ENCODE measurements at regions not wholly inside any gene's neighbourhood (a gene's known extent, or its start where the extent isn't known, plus 50 kb on each side); places are given as distances from the start of the nearest gene placed in this dataset.
"Not testable (repeated sequence)": the region's sequence is repeated elsewhere in the genome, so short reads cannot be mapped to it uniquely, and the experiment has no call there.

- Histone ChIP-seq H3K4me3 (replicated peaks; ENCODE audit: insufficient read depth, low read length) (no peak overlapping the region), H3K27ac (replicated peaks) (no peak overlapping the region), H3K27me3 (ENCODE audit: insufficient read depth, poor library complexity, severe bottlenecking) (no peaks in the 10 kb centered on the region)
- no peak for DNase-seq (ENCODE audit: low read depth in 1 of 2, low spot score in 1 of 2)
- TF ChIP-seq GABPA (IDR thresholded peaks at IDR 0.05; ENCODE audit: low read depth) (no peak), CTCF (IDR thresholded peaks at IDR 0.05; ENCODE audit: insufficient read depth, low read length) (no peak), POLR2AphosphoS5 (IDR thresholded peaks at IDR 0.05; ENCODE audit: low read depth) (no peak), REST (IDR thresholded peaks at IDR 0.05; ENCODE audit: insufficient replicate concordance, low read depth) (no peak), SPI1 (IDR thresholded peaks at IDR 0.05; ENCODE audit: borderline replicate concordance, low read depth) (no peak)
These were observed 148.8 kb upstream of the ATF7IP start for GRCh38 chr12:14216405-14217294.

GRCh38 chr12:14219156-14219555, 146.3 kb upstream of the ATF7IP start:
- Histone ChIP-seq H3K27me3 (ENCODE audit: insufficient read depth, poor library complexity, severe bottlenecking) (no peaks in the 10 kb centered on the region), H3K4me3 (replicated peaks; ENCODE audit: insufficient read depth, low read length) (no peak overlapping the region), H3K27ac (replicated peaks) (no peak overlapping the region)
- TF ChIP-seq POLR2AphosphoS5 (IDR thresholded peaks at IDR 0.05; ENCODE audit: low read depth): no peak
- no peak for TF ChIP-seq REST (IDR thresholded peaks at IDR 0.05; ENCODE audit: insufficient replicate concordance, low read depth)
- no peak for TF ChIP-seq GABPA (IDR thresholded peaks at IDR 0.05; ENCODE audit: low read depth)
- no peak for TF ChIP-seq CTCF (IDR thresholded peaks at IDR 0.05; ENCODE audit: insufficient read depth, low read length)
- TF ChIP-seq SPI1 (IDR thresholded peaks at IDR 0.05; ENCODE audit: borderline replicate concordance, low read depth): no peak
- no peak for DNase-seq (ENCODE audit: low read depth in 1 of 2, low spot score in 1 of 2)

GRCh38 chr12:14219670-14220069, 145.8 kb upstream of the ATF7IP start:
- H3K27me3 ChIP-seq (ENCODE audit: insufficient read depth, poor library complexity, severe bottlenecking); DNase-seq (ENCODE audit: low read depth in 1 of 2, low spot score in 1 of 2); H3K27ac ChIP-seq (replicated peaks); H3K4me3 ChIP-seq (replicated peaks; ENCODE audit: insufficient read depth, low read length): not testable (repeated sequence)

GRCh38 chr12:14225064-14225463, 140.4 kb upstream of the ATF7IP start:
- Histone ChIP-seq H3K4me3 (replicated peaks; ENCODE audit: insufficient read depth, low read length) (no peak overlapping the region), H3K27ac (replicated peaks) (no peak overlapping the region), H3K27me3 (ENCODE audit: insufficient read depth, poor library complexity, severe bottlenecking) (no peaks in the 10 kb centered on the region)
- no peak for DNase-seq (ENCODE audit: low read depth in 1 of 2, low spot score in 1 of 2)
- TF ChIP-seq REST (IDR thresholded peaks at IDR 0.05; ENCODE audit: insufficient replicate concordance, low read depth) (no peak), GABPA (IDR thresholded peaks at IDR 0.05; ENCODE audit: low read depth) (no peak), SPI1 (IDR thresholded peaks at IDR 0.05; ENCODE audit: borderline replicate concordance, low read depth) (no peak), POLR2AphosphoS5 (IDR thresholded peaks at IDR 0.05; ENCODE audit: low read depth) (no peak), CTCF (IDR thresholded peaks at IDR 0.05; ENCODE audit: insufficient read depth, low read length) (no peak)

GRCh38 chr12:14235176-14235575, 130.3 kb upstream of the ATF7IP start:
- not testable (repeated sequence) for H3K4me3 ChIP-seq (replicated peaks; ENCODE audit: insufficient read depth, low read length); H3K27me3 ChIP-seq (ENCODE audit: insufficient read depth, poor library complexity, severe bottlenecking); DNase-seq (ENCODE audit: low read depth in 1 of 2, low spot score in 1 of 2); H3K27ac ChIP-seq (replicated peaks)
